ENCODE measurements at regions not wholly inside any gene's neighbourhood (a gene's known extent, or its start where the extent isn't known, plus 50 kb on each side); places are given as distances from the start of the nearest gene placed in this dataset.
"Not testable (repeated sequence)": the region's sequence is repeated elsewhere in the genome, so short reads cannot be mapped to it uniquely, and the experiment has no call there.

GRCh38 chr2:220387758-220388157 lies 760.3 kb downstream of the SLC4A3 start:
- H3K36me3 ChIP-seq (replicated peaks in 1 of 2; ENCODE audit: control insufficient read depth in 2 of 2, insufficient read depth in 2 of 2, low read length in 2 of 2); H2BK120ac ChIP-seq (ENCODE audit: low read depth, low read length); H3K4ac ChIP-seq (ENCODE audit: low read length); H3K14ac ChIP-seq (ENCODE audit: low read length); H4K91ac ChIP-seq (ENCODE audit: low read depth, low read length, poor library complexity); H3K4me3 ChIP-seq (ENCODE audit: low read length in 2 of 2); H3K27ac ChIP-seq (replicated peaks; ENCODE audit: low read length); H2BK15ac ChIP-seq (ENCODE audit: low read length); H3K9ac ChIP-seq (ENCODE audit: low read depth, low read length, poor library complexity); H3K4me2 ChIP-seq (ENCODE audit: insufficient read depth, low read length, poor library complexity, severe bottlenecking); H3K27me3 ChIP-seq (ENCODE audit: control insufficient read depth in 3 of 3, insufficient read depth in 3 of 3, low read depth in 1 of 3, low read length in 3 of 3); H2AFZ ChIP-seq (ENCODE audit: low read length); H2AK5ac ChIP-seq (ENCODE audit: low read depth, low read length); H3K4me1 ChIP-seq (ENCODE audit: control insufficient read depth in 2 of 2, insufficient read depth in 1 of 2, low read depth in 1 of 2, low read length in 2 of 2); H3K9me3 ChIP-seq (replicated peaks in 1 of 2; ENCODE audit: control insufficient read depth in 2 of 2, insufficient read depth in 1 of 2, low read depth in 1 of 2, low read length in 2 of 2); H2BK12ac ChIP-seq (ENCODE audit: low read length); H2BK5ac ChIP-seq (ENCODE audit: low read length); H3K23ac ChIP-seq (ENCODE audit: low read depth, low read length, poor library complexity); H4K8ac ChIP-seq (ENCODE audit: low read depth, low read length); DNase-seq (ENCODE audit: low spot score); H3K79me1 ChIP-seq (ENCODE audit: low read depth, low read length); H3K18ac ChIP-seq (ENCODE audit: low read length): not testable (repeated sequence)
- no CpG with 5 or more reads among the region's 8 CpGs for WGBS, 2 donors (ENCODE audit: extremely low coverage in 2 of 2, insufficient read length in 2 of 2, insufficient replicate concordance in 1 of 2)

- no peak overlapping the region for H2BK120ac ChIP-seq (ENCODE audit: low read depth, low read length)
- no peak overlapping the region for H3K14ac ChIP-seq (ENCODE audit: low read length)
- DNase-seq (ENCODE audit: low spot score) = no peak
- H3K9ac ChIP-seq (ENCODE audit: low read depth, low read length, poor library complexity) = no peak overlapping the region
- H3K36me3 ChIP-seq (replicated peaks in 1 of 2; ENCODE audit: control insufficient read depth in 2 of 2, insufficient read depth in 2 of 2, low read length in 2 of 2) = no peaks in the 10 kb centered on the region
- no peak overlapping the region for H2AK5ac ChIP-seq (ENCODE audit: low read depth, low read length)
- no peak overlapping the region for H3K4me2 ChIP-seq (ENCODE audit: insufficient read depth, low read length, poor library complexity, severe bottlenecking)
- no peaks in the 10 kb centered on the region for H3K27me3 ChIP-seq (ENCODE audit: control insufficient read depth in 3 of 3, insufficient read depth in 3 of 3, low read depth in 1 of 3, low read length in 3 of 3)
- no peak overlapping the region for H2AFZ ChIP-seq (ENCODE audit: low read length)
- H2BK12ac ChIP-seq (ENCODE audit: low read length) = no peak overlapping the region
- no peak overlapping the region for H3K27ac ChIP-seq (replicated peaks; ENCODE audit: low read length)
- no peak overlapping the region for H2BK15ac ChIP-seq (ENCODE audit: low read length)
- no CpG with 5 or more reads among the region's 2 CpGs for WGBS, 2 donors (ENCODE audit: extremely low coverage in 2 of 2, insufficient read length in 2 of 2, insufficient replicate concordance in 1 of 2)
- no peak overlapping the region for H3K4me3 ChIP-seq (ENCODE audit: low read length in 2 of 2)
- no peaks in the 10 kb centered on the region for H3K9me3 ChIP-seq (replicated peaks in 1 of 2; ENCODE audit: control insufficient read depth in 2 of 2, insufficient read depth in 1 of 2, low read depth in 1 of 2, low read length in 2 of 2)
- H2BK5ac ChIP-seq (ENCODE audit: low read length) = no peak overlapping the region
- no peaks in the 10 kb centered on the region for H3K79me1 ChIP-seq (ENCODE audit: low read depth, low read length)
- H3K23ac ChIP-seq (ENCODE audit: low read depth, low read length, poor library complexity) = no peak overlapping the region
- no peak overlapping the region for H3K18ac ChIP-seq (ENCODE audit: low read length)
- H4K8ac ChIP-seq (ENCODE audit: low read depth, low read length) = no peak overlapping the region
- H4K91ac ChIP-seq (ENCODE audit: low read depth, low read length, poor library complexity) = no peak overlapping the region
- H3K4ac ChIP-seq (ENCODE audit: low read length) = no peak overlapping the region
- H3K4me1 ChIP-seq (ENCODE audit: control insufficient read depth in 2 of 2, insufficient read depth in 1 of 2, low read depth in 1 of 2, low read length in 2 of 2) = no peaks in the 10 kb centered on the region
Measured at GRCh38 chr2:220393711-220394110, 766.3 kb downstream of the SLC4A3 start.

- H3K4ac ChIP-seq (ENCODE audit: low read length) = no peak overlapping the region
- H2BK5ac ChIP-seq (ENCODE audit: low read length) = no peak overlapping the region
- no peak overlapping the region for H2AFZ ChIP-seq (ENCODE audit: low read length)
- no peak overlapping the region for H4K91ac ChIP-seq (ENCODE audit: low read depth, low read length, poor library complexity)
- H3K23ac ChIP-seq (ENCODE audit: low read depth, low read length, poor library complexity) = no peak overlapping the region
- no peak overlapping the region for H3K18ac ChIP-seq (ENCODE audit: low read length)
- H3K4me1 ChIP-seq (ENCODE audit: control insufficient read depth in 2 of 2, insufficient read depth in 1 of 2, low read depth in 1 of 2, low read length in 2 of 2) = no peaks in the 10 kb centered on the region
- H3K27ac ChIP-seq (replicated peaks; ENCODE audit: low read length) = no peak overlapping the region
- H3K36me3 ChIP-seq (replicated peaks in 1 of 2; ENCODE audit: control insufficient read depth in 2 of 2, insufficient read depth in 2 of 2, low read length in 2 of 2) = no peaks in the 10 kb centered on the region
- no peak overlapping the region for H3K9ac ChIP-seq (ENCODE audit: low read depth, low read length, poor library complexity)
- H3K4me3 ChIP-seq (ENCODE audit: low read length in 2 of 2) = no peak overlapping the region
- no peak overlapping the region for H2AK5ac ChIP-seq (ENCODE audit: low read depth, low read length)
- H2BK12ac ChIP-seq (ENCODE audit: low read length) = no peak overlapping the region
- H2BK15ac ChIP-seq (ENCODE audit: low read length) = no peak overlapping the region
- no peak overlapping the region for H4K8ac ChIP-seq (ENCODE audit: low read depth, low read length)
- no peaks in the 10 kb centered on the region for H3K79me1 ChIP-seq (ENCODE audit: low read depth, low read length)
- no peaks in the 10 kb centered on the region for H3K9me3 ChIP-seq (replicated peaks in 1 of 2; ENCODE audit: control insufficient read depth in 2 of 2, insufficient read depth in 1 of 2, low read depth in 1 of 2, low read length in 2 of 2)
- no peak overlapping the region for H3K4me2 ChIP-seq (ENCODE audit: insufficient read depth, low read length, poor library complexity, severe bottlenecking)
- H3K14ac ChIP-seq (ENCODE audit: low read length) = no peak overlapping the region
- no peak overlapping the region for H2BK120ac ChIP-seq (ENCODE audit: low read depth, low read length)
- H3K27me3 ChIP-seq (ENCODE audit: control insufficient read depth in 3 of 3, insufficient read depth in 3 of 3, low read depth in 1 of 3, low read length in 3 of 3) = no peaks in the 10 kb centered on the region
- DNase-seq (ENCODE audit: low spot score) = no peak
Measured at GRCh38 chr2:220394433-220394832, 767.0 kb downstream of the SLC4A3 start.

- no peak overlapping the region for H2AK5ac ChIP-seq (ENCODE audit: low read depth, low read length)
- H3K9me3 ChIP-seq (replicated peaks in 1 of 2; ENCODE audit: control insufficient read depth in 2 of 2, insufficient read depth in 1 of 2, low read depth in 1 of 2, low read length in 2 of 2) = no peaks in the 10 kb centered on the region
- no peak overlapping the region for H2BK15ac ChIP-seq (ENCODE audit: low read length)
- H2AFZ ChIP-seq (ENCODE audit: low read length) = no peak overlapping the region
- no peak overlapping the region for H3K4me2 ChIP-seq (ENCODE audit: insufficient read depth, low read length, poor library complexity, severe bottlenecking)
- no peaks in the 10 kb centered on the region for H3K36me3 ChIP-seq (replicated peaks in 1 of 2; ENCODE audit: control insufficient read depth in 2 of 2, insufficient read depth in 2 of 2, low read length in 2 of 2)
- H4K8ac ChIP-seq (ENCODE audit: low read depth, low read length) = no peak overlapping the region
- H3K27ac ChIP-seq (replicated peaks; ENCODE audit: low read length) = no peak overlapping the region
- H3K9ac ChIP-seq (ENCODE audit: low read depth, low read length, poor library complexity) = no peak overlapping the region
- H3K27me3 ChIP-seq (ENCODE audit: control insufficient read depth in 3 of 3, insufficient read depth in 3 of 3, low read depth in 1 of 3, low read length in 3 of 3) = no peaks in the 10 kb centered on the region
- no peaks in the 10 kb centered on the region for H3K4me1 ChIP-seq (ENCODE audit: control insufficient read depth in 2 of 2, insufficient read depth in 1 of 2, low read depth in 1 of 2, low read length in 2 of 2)
- no peak overlapping the region for H3K4ac ChIP-seq (ENCODE audit: low read length)
- no peak overlapping the region for H3K4me3 ChIP-seq (ENCODE audit: low read length in 2 of 2)
- no peak overlapping the region for H2BK12ac ChIP-seq (ENCODE audit: low read length)
- DNase-seq (ENCODE audit: low spot score) = no peak
- no CpG with 5 or more reads among the region's 4 CpGs for WGBS, 2 donors (ENCODE audit: extremely low coverage in 2 of 2, insufficient read length in 2 of 2, insufficient replicate concordance in 1 of 2)
- H2BK5ac ChIP-seq (ENCODE audit: low read length) = no peak overlapping the region
- no peak overlapping the region for H4K91ac ChIP-seq (ENCODE audit: low read depth, low read length, poor library complexity)
- no peaks in the 10 kb centered on the region for H3K79me1 ChIP-seq (ENCODE audit: low read depth, low read length)
- H3K18ac ChIP-seq (ENCODE audit: low read length) = no peak overlapping the region
- H2BK120ac ChIP-seq (ENCODE audit: low read depth, low read length) = no peak overlapping the region
- H3K23ac ChIP-seq (ENCODE audit: low read depth, low read length, poor library complexity) = no peak overlapping the region
- no peak overlapping the region for H3K14ac ChIP-seq (ENCODE audit: low read length)
Measured at GRCh38 chr2:220396287-220396686, 768.9 kb downstream of the SLC4A3 start.

Measured in neuronal stem cell (in vitro differentiated cells).